ENCODE measurements at regions not wholly inside any gene's neighbourhood (a gene's known extent, or its start where the extent isn't known, plus 50 kb on each side); places are given as distances from the start of the nearest gene placed in this dataset.

DNA sequence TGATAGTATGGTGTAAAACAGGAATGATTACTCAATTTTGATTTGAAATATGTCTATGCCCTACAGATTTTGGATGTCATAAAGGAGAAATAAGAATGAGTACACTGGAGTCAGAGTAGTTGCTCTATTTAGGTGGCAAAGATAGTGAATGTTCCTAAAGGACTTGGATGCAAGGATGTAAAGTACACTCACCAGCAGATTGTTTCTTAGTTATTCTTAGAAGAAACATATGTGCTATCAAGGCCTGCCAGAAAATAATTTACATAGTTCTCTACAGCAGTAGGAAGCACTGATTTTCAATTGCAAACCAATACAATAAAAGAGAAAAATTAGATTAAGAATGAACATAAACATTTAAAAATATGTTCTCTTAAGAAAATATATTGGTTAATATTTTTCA, 259.4 kb downstream of the PPP1R3A start:
- H3K9me3 ChIP-seq (ENCODE audit: control insufficient read depth, insufficient read depth, low read length), result no peaks in the 10 kb centered on the region
- H3K4me3 ChIP-seq (ENCODE audit: insufficient read depth, low read depth, low read length), result no peak overlapping the region
- no peak overlapping the region for H3K23ac ChIP-seq (ENCODE audit: low read depth, low read length)
- H3K4ac ChIP-seq (ENCODE audit: low read depth, low read length), result no peak overlapping the region
- no peaks in the 10 kb centered on the region for H3K9me1 ChIP-seq (ENCODE audit: insufficient read depth, low read length)
- H3K56ac ChIP-seq (ENCODE audit: extremely low read depth, insufficient read depth, low read length), result no peak overlapping the region
- POLR2A ChIA-PET (ENCODE audit: unreplicated experiment), result no interaction called here
- no peaks in the 10 kb centered on the region for H3K79me1 ChIP-seq (ENCODE audit: low read depth in 1 of 2, low read length in 2 of 2)
- H2BK5ac ChIP-seq (ENCODE audit: low read depth, low read length, poor library complexity, severe bottlenecking), result no peak overlapping the region
- H3K14ac ChIP-seq (replicated peaks; ENCODE audit: low read depth, low read length), result no peak overlapping the region
- in situ Hi-C loops (cut with MboI; ENCODE audit: low sequenced_read_pairs) (no loop called here), dilution Hi-C loops (cut with HindIII; ENCODE audit: low sequenced_read_pairs, unreplicated experiment) (no loop called here), intact Hi-C loops (cut with micrococcal nuclease) (no loop called here)
- no peak overlapping the region for H3K18ac ChIP-seq (ENCODE audit: low read depth, low read length)
- no peak overlapping the region for H4K91ac ChIP-seq (ENCODE audit: insufficient read depth, low read depth, low read length)
- H4K5ac ChIP-seq (ENCODE audit: low read depth, low read length), result no peak overlapping the region
- BruUV-seq (replicated peaks), result no TSS peak
- CTCF ChIA-PET, result no interaction called here
- ATAC-seq (ENCODE audit: low read depth) (no peak), DNase-seq (no peak)
- H2AK5ac ChIP-seq (ENCODE audit: low read depth, low read length), result no peak overlapping the region
- TF ChIP-seq FOS (IDR thresholded peaks at IDR 0.05; ENCODE audit: low read depth, low read length) (no peak), RAD21 (IDR thresholded peaks at IDR 0.05; ENCODE audit: low read length) (no peak), NFE2L2 (IDR thresholded peaks at IDR 0.05; ENCODE audit: low read depth, low read length) (no peak), BHLHE40 (IDR thresholded peaks at IDR 0.05; ENCODE audit: low read depth, low read length) (no peak), MAZ (IDR thresholded peaks at IDR 0.05; ENCODE audit: borderline replicate concordance, low read depth, low read length) (no peak), RFX5 (IDR thresholded peaks at IDR 0.05; ENCODE audit: low read depth, low read length) (no peak)
- TF ChIP-seq, protein P1, sequence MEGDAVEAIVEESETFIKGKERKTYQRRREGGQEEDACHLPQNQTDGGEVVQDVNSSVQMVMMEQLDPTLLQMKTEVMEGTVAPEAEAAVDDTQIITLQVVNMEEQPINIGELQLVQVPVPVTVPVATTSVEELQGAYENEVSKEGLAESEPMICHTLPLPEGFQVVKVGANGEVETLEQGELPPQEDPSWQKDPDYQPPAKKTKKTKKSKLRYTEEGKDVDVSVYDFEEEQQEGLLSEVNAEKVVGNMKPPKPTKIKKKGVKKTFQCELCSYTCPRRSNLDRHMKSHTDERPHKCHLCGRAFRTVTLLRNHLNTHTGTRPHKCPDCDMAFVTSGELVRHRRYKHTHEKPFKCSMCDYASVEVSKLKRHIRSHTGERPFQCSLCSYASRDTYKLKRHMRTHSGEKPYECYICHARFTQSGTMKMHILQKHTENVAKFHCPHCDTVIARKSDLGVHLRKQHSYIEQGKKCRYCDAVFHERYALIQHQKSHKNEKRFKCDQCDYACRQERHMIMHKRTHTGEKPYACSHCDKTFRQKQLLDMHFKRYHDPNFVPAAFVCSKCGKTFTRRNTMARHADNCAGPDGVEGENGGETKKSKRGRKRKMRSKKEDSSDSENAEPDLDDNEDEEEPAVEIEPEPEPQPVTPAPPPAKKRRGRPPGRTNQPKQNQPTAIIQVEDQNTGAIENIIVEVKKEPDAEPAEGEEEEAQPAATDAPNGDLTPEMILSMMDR (conservative IDR thresholded peaks at IDR 0.05; ENCODE audit: low read depth, low read length), result no peak
- TF ChIP-seq, protein P2, sequence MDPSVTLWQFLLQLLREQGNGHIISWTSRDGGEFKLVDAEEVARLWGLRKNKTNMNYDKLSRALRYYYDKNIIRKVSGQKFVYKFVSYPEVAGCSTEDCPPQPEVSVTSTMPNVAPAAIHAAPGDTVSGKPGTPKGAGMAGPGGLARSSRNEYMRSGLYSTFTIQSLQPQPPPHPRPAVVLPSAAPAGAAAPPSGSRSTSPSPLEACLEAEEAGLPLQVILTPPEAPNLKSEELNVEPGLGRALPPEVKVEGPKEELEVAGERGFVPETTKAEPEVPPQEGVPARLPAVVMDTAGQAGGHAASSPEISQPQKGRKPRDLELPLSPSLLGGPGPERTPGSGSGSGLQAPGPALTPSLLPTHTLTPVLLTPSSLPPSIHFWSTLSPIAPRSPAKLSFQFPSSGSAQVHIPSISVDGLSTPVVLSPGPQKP (IDR thresholded peaks at IDR 0.05; ENCODE audit: borderline replicate concordance, low read depth, low read length), result no peak
- H2AFZ ChIP-seq (replicated peaks; ENCODE audit: low read length, poor library complexity), result no peak overlapping the region
- no peak overlapping the region for H2BK120ac ChIP-seq (ENCODE audit: low read depth, low read length)
- no peak overlapping the region for H2BK20ac ChIP-seq (ENCODE audit: low read depth, low read length)
- H2AK9ac ChIP-seq (replicated peaks; ENCODE audit: low read depth, low read length, poor library complexity), result no peak overlapping the region
- no peak overlapping the region for H3K9ac ChIP-seq (ENCODE audit: low read depth, low read length)
- H4K8ac ChIP-seq (ENCODE audit: low read depth in 2 of 2, low read length in 2 of 2), result no peak overlapping the region
- H3K36me3 ChIP-seq (ENCODE audit: control insufficient read depth, insufficient read depth, low read length), result no peaks in the 10 kb centered on the region
- no peaks in the 10 kb centered on the region for H3K4me1 ChIP-seq (ENCODE audit: control insufficient read depth, insufficient read depth, low read length)
- no peak overlapping the region for H3K27ac ChIP-seq (ENCODE audit: insufficient read depth, low read length)
- no peaks in the 10 kb centered on the region for H4K20me1 ChIP-seq (ENCODE audit: insufficient read depth, low read length)
- H3K27me3 ChIP-seq (ENCODE audit: control insufficient read depth, insufficient read depth, low read length), result no peaks in the 10 kb centered on the region
- H2BK15ac ChIP-seq (ENCODE audit: low read depth, low read length), result no peak overlapping the region
- H3K4me2 ChIP-seq (ENCODE audit: low read depth, low read length), result no peak overlapping the region

Measured in IMR-90 (cell line).